H1 (cell line): ENCODE measurements at regions not wholly inside any gene's neighbourhood (a gene's known extent, or its start where the extent isn't known, plus 50 kb on each side); places are given as distances from the start of the nearest gene placed in this dataset.

Experiments
- CHD1 ChIP-seq: IDR thresholded peaks from 2 replicates; pipeline ENCODE4 v1.6.1; 2012; ENCODE audit warnings: low read depth, low read length, improper control_type of control experiment
- CREB1 ChIP-seq: IDR thresholded peaks from 2 replicates; pipeline ENCODE4 v1.6.1; 2012; ENCODE audit warnings: inconsistent platforms
- EP300 ChIP-seq, 2 experiments: IDR thresholded peaks; 1 replicate in 1 of 2; 2 replicates in 1 of 2; pipeline ENCODE4 v1.6.1; 2011 to 2012; ENCODE audit warnings: low read depth in 2 of 2, low read length in 2 of 2, mild to moderate bottlenecking in 2 of 2, borderline replicate concordance in 1 of 2, inconsistent platforms in 1 of 2, moderate library complexity in 1 of 2
- JUND ChIP-seq: IDR thresholded peaks from 2 replicates; pipeline ENCODE4 v1.6.1; 2011; ENCODE audit warnings: mild to moderate bottlenecking, improper control_type of control experiment, low read length
- RAD21 ChIP-seq, 2 experiments: IDR thresholded peaks in 1 of 2; conservative IDR thresholded peaks in 1 of 2; 2 replicates each; pipeline ENCODE4 v1.6.1; 2011; ENCODE audit warnings: low read depth in 2 of 2, low read length in 2 of 2, improper control_type of control experiment in 1 of 2, inconsistent platforms in 1 of 2, mild to moderate bottlenecking in 1 of 2, moderate library complexity in 1 of 2
- RXRA ChIP-seq: IDR thresholded peaks from 2 replicates; pipeline ENCODE4 v1.6.1; 2011; ENCODE audit warnings: low read depth, mild to moderate bottlenecking, low read length, moderate library complexity; ENCODE audit not compliant: insufficient read depth

DNA sequence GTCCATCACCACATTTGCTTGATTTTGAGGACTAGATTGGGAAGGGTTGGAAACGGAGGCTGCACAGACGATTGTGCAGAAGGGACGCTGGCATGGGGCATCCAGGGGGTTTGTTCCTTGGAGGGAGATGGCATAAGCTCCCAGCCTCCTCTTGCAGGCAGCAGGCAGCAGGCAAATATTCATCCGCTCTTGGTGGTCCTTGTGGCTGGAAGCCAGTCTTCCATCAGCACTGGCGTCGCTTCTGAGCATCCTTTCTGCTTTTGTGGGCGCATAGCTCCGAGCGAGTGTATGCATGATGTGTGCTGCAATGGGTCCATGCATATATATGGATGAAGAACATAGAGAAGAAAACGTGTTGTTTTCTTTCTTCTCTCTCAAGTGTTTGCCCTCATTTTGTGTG is 166.1 kb upstream of the NTM start:
- TF ChIP-seq RXRA = no peak
- no peak for TF ChIP-seq JUND
- TF ChIP-seq RAD21 (IDR thresholded peaks at IDR 0.05 in 1 of 2, conservative IDR thresholded peaks at IDR 0.05 in 1 of 2; ENCODE audit: low read depth in 2 of 2, low read length in 2 of 2) = no peak
- TF ChIP-seq CREB1 = no peak
- no peak for TF ChIP-seq CHD1
- no peak for TF ChIP-seq EP300 (IDR thresholded peaks at IDR 0.05; ENCODE audit: borderline replicate concordance in 1 of 2, low read depth in 2 of 2, low read length in 2 of 2)
